ENCODE measurements at regions not wholly inside any gene's neighbourhood (a gene's known extent, or its start where the extent isn't known, plus 50 kb on each side); places are given as distances from the start of the nearest gene placed in this dataset.

- Histone ChIP-seq H3K9ac (ENCODE audit: control insufficient read depth, insufficient read depth, low read length) (no peak overlapping the region), H2AFZ (ENCODE audit: control insufficient read depth, low read depth, low read length) (no peak overlapping the region), H3K4me3 (no peak overlapping the region), H3K4me1 (ENCODE audit: control insufficient read depth, insufficient read depth, low read length) (no peaks in the 10 kb centered on the region), H3K27me3 (replicated peaks in 1 of 2; ENCODE audit: control insufficient read depth in 2 of 2, insufficient read depth in 2 of 2, low read length in 1 of 2) (no peaks in the 10 kb centered on the region), H3K79me2 (ENCODE audit: control insufficient read depth, insufficient read depth, low read length) (no peaks in the 10 kb centered on the region), H3K4me2 (ENCODE audit: control insufficient read depth, insufficient read depth) (no peak overlapping the region), H4K20me1 (ENCODE audit: control insufficient read depth, insufficient read depth) (no peaks in the 10 kb centered on the region), H3K36me3 (ENCODE audit: control insufficient read depth in 2 of 2, insufficient read depth in 2 of 2, low read length in 1 of 2) (no peaks in the 10 kb centered on the region), H3K9me3 (replicated peaks; ENCODE audit: control insufficient read depth, insufficient read depth, low read length) (no peaks in the 10 kb centered on the region), H3K27ac (ENCODE audit: control insufficient read depth, insufficient read depth) (no peak overlapping the region)
- ChIA-PET CTCF (interaction anchor here (1.0 kb wide), 1 partner anchor 185 kb away, joined by 3 read pairs; no protein-coding TSS in a partner anchor), RAD21 (ENCODE audit: unreplicated experiment) (no interaction called here), POLR2A (interaction anchor here (0.5 kb wide), 1 partner anchor 86 kb away, joined by 4 read pairs; no protein-coding TSS in a partner anchor), SMC1A (ENCODE audit: uncharacterized antibody, unreplicated experiment) (no interaction called here)
- no peak for DNase-seq (ENCODE audit: low read depth, low spot score)
- intact Hi-C loops (cut with micrococcal nuclease; ENCODE audit: unreplicated experiment) (no loop called here), in situ Hi-C loops (cut with MboI) (no loop called here)
- BruUV-seq (replicated peaks) = no TSS peak
- no peak for FAIRE-seq
- 54% methylated on average over 13 of the region's 14 CpGs for WGBS (ENCODE audit: insufficient coverage, insufficient replicate concordance, low lambda C conversion rate, missing lambda C conversion rate)
- ATAC-seq = no peak
- TF ChIP-seq GABPA (IDR thresholded peaks at IDR 0.05; ENCODE audit: low read depth) = no peak
- TF ChIP-seq, protein P1, sequence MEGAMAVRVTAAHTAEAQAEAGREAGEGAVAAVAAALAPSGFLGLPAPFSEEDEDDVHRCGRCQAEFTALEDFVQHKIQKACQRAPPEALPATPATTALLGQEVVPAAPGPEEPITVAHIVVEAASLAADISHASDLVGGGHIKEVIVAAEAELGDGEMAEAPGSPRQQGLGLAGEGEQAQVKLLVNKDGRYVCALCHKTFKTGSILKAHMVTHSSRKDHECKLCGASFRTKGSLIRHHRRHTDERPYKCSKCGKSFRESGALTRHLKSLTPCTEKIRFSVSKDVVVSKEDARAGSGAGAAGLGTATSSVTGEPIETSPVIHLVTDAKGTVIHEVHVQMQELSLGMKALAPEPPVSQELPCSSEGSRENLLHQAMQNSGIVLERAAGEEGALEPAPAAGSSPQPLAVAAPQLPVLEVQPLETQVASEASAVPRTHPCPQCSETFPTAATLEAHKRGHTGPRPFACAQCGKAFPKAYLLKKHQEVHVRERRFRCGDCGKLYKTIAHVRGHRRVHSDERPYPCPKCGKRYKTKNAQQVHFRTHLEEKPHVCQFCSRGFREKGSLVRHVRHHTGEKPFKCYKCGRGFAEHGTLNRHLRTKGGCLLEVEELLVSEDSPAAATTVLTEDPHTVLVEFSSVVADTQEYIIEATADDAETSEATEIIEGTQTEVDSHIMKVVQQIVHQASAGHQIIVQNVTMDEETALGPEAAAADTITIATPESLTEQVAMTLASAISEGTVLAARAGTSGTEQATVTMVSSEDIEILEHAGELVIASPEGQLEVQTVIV (IDR thresholded peaks at IDR 0.05; ENCODE audit: borderline replicate concordance, partially characterized antibody) = no peak
- TF ChIP-seq, protein P2, sequence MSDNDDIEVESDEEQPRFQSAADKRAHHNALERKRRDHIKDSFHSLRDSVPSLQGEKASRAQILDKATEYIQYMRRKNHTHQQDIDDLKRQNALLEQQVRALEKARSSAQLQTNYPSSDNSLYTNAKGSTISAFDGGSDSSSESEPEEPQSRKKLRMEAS (IDR thresholded peaks at IDR 0.05; ENCODE audit: low read depth, low read length) = no peak
- TF ChIP-seq NFYA (IDR thresholded peaks at IDR 0.05; ENCODE audit: borderline replicate concordance, low read depth, low read length) = no peak
- TF ChIP-seq JUNB (IDR thresholded peaks at IDR 0.05) = no peak
- TF ChIP-seq EP300 (IDR thresholded peaks at IDR 0.05; ENCODE audit: borderline replicate concordance in 1 of 2, control insufficient read depth in 1 of 2, low read depth in 2 of 2, low read length in 2 of 2) = no peak
- no peak for TF ChIP-seq PRDM15 (CRISPR knock-in tag; IDR thresholded peaks at IDR 0.05)
Observed at GRCh38 chr20:57950764-57951485, 241.1 kb upstream of the PMEPA1 start.

Measured in GM12878 (cell line).